Right lobe of liver (tissue), 6 donors: ENCODE measurements at regions not wholly inside any gene's neighbourhood (a gene's known extent, or its start where the extent isn't known, plus 50 kb on each side); places are given as distances from the start of the nearest gene placed in this dataset.

ENCODE experiments used
- ATAC-seq, 4 donors: fragments of 200-7000 bp; cut with Tn5 transposase; one replicate each; pipeline ENCODE4 v1.9.1; 2020; ENCODE audit warnings: mild to moderate bottlenecking in 4 of 4, moderate library complexity in 4 of 4
- DNase-seq, 3 donors: peaks; one replicate each; pipeline ENCODE4 v3.0.0-alpha.2; 2020
- H3K27ac ChIP-seq, 3 donors: fragments of 200-600 bp; one replicate each; pipeline ENCODE4 v1.8.0; 2022
- H3K27me3 ChIP-seq, 2 donors: fragments of 200-600 bp; one replicate each; pipeline ENCODE4 v1.8.0; 2022
- H3K36me3 ChIP-seq, 4 donors: fragments of 200-600 bp; sonication (generic) in 1 of 4; one replicate each; pipeline versions ENCODE4 v1.5.1 to v1.8.0; 2017 to 2022; ENCODE audit warnings: control low read depth in 1 of 4
- H3K4me1 ChIP-seq, 4 donors: fragments of 200-600 bp; sonication (generic) in 1 of 4; one replicate each; pipeline versions ENCODE4 v1.5.1 to v1.8.0; 2017 to 2022; ENCODE audit warnings: control low read depth in 1 of 4
- H3K4me3 ChIP-seq, 3 donors: fragments of 200-600 bp; one replicate each; pipeline ENCODE4 v1.8.0; 2022
- H3K9me3 ChIP-seq, 4 donors: fragments of 200-600 bp; sonication (generic) in 1 of 4; one replicate each; pipeline versions ENCODE4 v1.5.1 to v1.8.0; 2017 to 2022; ENCODE audit warnings: control low read depth in 1 of 4
- CTCF ChIP-seq, 4 donors: fragments of 200-600 bp in 3 of 4; fragments of 450-650 bp in 1 of 4; IDR thresholded peaks; one replicate each; pipeline versions ENCODE4 v1.5.1 to v1.8.0; 2016 to 2022; ENCODE audit warnings: antibody characterized with exemption in 4 of 4, mild to moderate bottlenecking in 2 of 4
- POLR2A ChIP-seq: fragments of 450-650 bp; IDR thresholded peaks from one replicate; pipeline ENCODE4 v1.6.1; 2017; ENCODE audit warnings: antibody characterized with exemption, mild to moderate bottlenecking
- WGBS: methylation state at CpG from one replicate; pipeline ENCODE4 v1.1.6; 2018; ENCODE audit warnings: low coverage, low lambda C conversion rate; ENCODE audit not compliant: insufficient coverage; ENCODE audit errors: missing lambda C conversion rate; 5-methylcytosine and 5-hydroxymethylcytosine counted together
- intact Hi-C, 2 donors: fragments of 100-400 bp; cut with DNase I; formaldehyde crosslinking; loops; one replicate each; pipeline versions ENCODE4 v1.11.2 to v1.14.1; 2022
- donor health status: DM: no; HTN: yes; CAD: no.
- donor health status: DM: no; HTN: no; CAD: no.
- donor health status: DM: no; HTN: no; CAD: no.
- donor health status: DM: no; HTN: yes; CAD: no.
- donor health status: DM: no; HTN: yes; CAD: no.

DNA sequence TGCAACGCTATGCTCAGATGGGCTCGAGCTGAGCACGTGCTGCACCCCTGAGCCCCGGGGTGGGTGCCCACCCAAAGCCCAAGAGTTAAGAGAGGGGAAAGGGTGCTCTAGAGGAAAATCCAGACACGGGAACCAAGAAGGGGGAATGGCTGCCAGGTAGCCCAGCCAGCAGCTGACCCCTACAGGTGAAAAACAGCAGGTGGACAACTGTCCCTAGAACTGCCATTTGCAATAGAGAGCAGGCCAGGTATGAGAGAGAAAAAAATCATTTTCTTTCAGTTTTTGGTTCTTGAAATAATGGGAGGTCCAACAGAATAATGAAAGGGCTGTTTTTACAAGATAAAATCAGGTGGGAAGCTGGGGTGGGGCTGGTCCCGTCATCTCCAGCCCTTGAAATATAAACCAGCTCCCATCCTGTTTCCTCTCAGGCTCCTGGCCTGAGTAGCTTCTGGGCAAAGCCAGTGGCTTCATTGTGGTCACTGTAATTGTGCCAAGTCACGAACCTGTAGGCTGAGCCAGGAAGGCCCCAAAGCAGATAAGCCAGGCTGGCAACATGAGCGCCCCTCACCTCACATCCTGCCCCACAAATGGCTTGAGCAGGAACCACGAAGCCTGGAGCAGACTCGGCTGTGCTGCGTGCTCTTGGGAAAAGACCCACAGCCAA, 257.8 kb downstream of the SNX10 start:
- H3K27me3 ChIP-seq: no peaks in the 10 kb centered on the region
- DNase-seq (no peak), ATAC-seq (no peak)
- no peaks in the 10 kb centered on the region for H3K4me1 ChIP-seq
- intact Hi-C loops: no loop called here
- 34% methylated on average over 4 of the region's 11 CpGs for WGBS
- no peak for TF ChIP-seq CTCF (IDR thresholded peaks at IDR 0.05)
- TF ChIP-seq POLR2A: no peak
- H3K36me3 ChIP-seq: no peaks in the 10 kb centered on the region
- no peaks in the 10 kb centered on the region for H3K9me3 ChIP-seq
- no peak overlapping the region for H3K27ac ChIP-seq
- H3K4me3 ChIP-seq: no peak overlapping the region

DNA sequence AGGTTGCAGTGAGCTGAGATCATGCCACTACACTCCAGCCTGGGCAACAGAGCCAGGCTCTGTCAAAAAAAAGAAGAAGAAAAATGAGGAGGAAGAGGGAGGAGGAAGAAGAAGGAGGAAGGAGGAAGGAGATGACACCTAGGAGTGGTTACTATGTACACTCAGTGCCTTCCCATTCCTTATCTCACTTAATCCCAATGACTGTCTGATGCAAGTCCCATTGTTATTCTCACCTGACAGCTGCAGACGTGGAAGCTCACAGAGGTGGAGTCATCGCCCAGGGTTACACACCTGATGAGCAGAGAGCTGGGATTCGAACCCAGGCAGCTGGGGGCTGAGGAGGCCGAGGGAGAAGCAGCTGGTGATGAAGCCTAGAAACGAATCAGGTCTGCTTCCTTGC, 258.8 kb downstream of the SNX10 start:
- no peaks in the 10 kb centered on the region for H3K9me3 ChIP-seq
- WGBS: no CpG with 5 or more reads among the region's 5 CpGs
- TF ChIP-seq CTCF (IDR thresholded peaks at IDR 0.05) (no peak), POLR2A (no peak)
- no peaks in the 10 kb centered on the region for H3K36me3 ChIP-seq
- intact Hi-C loops: no loop called here
- H3K4me1 ChIP-seq: no peaks in the 10 kb centered on the region
- H3K27me3 ChIP-seq: no peaks in the 10 kb centered on the region
- no peak overlapping the region for H3K27ac ChIP-seq
- DNase-seq (no peak), ATAC-seq (no peak)
- H3K4me3 ChIP-seq: no peak overlapping the region

GRCh38 chr7:26551740-26552139, 260.1 kb downstream of the SNX10 start:
- TF ChIP-seq POLR2A: no peak
- no peak for TF ChIP-seq CTCF (IDR thresholded peaks at IDR 0.05)
- DNase-seq: no peak
- no peak for ATAC-seq
- H3K27me3 ChIP-seq: no peaks in the 10 kb centered on the region
- H3K4me1 ChIP-seq: no peaks in the 10 kb centered on the region
- intact Hi-C loops: no loop called here
- H3K27ac ChIP-seq: no peak overlapping the region
- no peaks in the 10 kb centered on the region for H3K9me3 ChIP-seq
- H3K4me3 ChIP-seq: no peak overlapping the region
- WGBS: 63% methylated on average over 9 of the region's 9 CpGs
- no peaks in the 10 kb centered on the region for H3K36me3 ChIP-seq

- intact Hi-C loops: no loop called here
These were observed 261.5 kb downstream of the SNX10 start for GRCh38 chr7:26553128-26553527.

More at GRCh38 chr7:26553128-26553527, 261.5 kb downstream of the SNX10 start:
- Histone ChIP-seq H3K9me3 (no peaks in the 10 kb centered on the region), H3K4me3 (no peak overlapping the region), H3K27me3 (no peaks in the 10 kb centered on the region), H3K27ac (no peak overlapping the region), H3K36me3 (no peaks in the 10 kb centered on the region), H3K4me1 (no peaks in the 10 kb centered on the region)
- ATAC-seq: no peak
- WGBS: 47% methylated on average over 2 of the region's 2 CpGs
- no peak for DNase-seq
- TF ChIP-seq POLR2A (no peak), CTCF (IDR thresholded peaks at IDR 0.05) (no peak)
